ENCODE measurements at regions not wholly inside any gene's neighbourhood (a gene's known extent, or its start where the extent isn't known, plus 50 kb on each side); places are given as distances from the start of the nearest gene placed in this dataset.

GRCh38 chr6:23455754-23456153 lies 670.3 kb upstream of the NRSN1 start:
- TF ChIP-seq GATA3 (IDR thresholded peaks at IDR 0.05; ENCODE audit: low read depth, low read length): no peak
- no peak for TF ChIP-seq GATA2 (IDR thresholded peaks at IDR 0.05; ENCODE audit: low read depth, low read length)
